KOPT-K1 (cell line): ENCODE measurements at regions not wholly inside any gene's neighbourhood (a gene's known extent, or its start where the extent isn't known, plus 50 kb on each side); places are given as distances from the start of the nearest gene placed in this dataset.
"Not testable (repeated sequence)": the region's sequence is repeated elsewhere in the genome, so short reads cannot be mapped to it uniquely, and the experiment has no call there.

ENCODE experiments used
- H3K27ac ChIP-seq: fragments of 200-600 bp; sonication (generic); 2 replicates; pipeline ENCODE4 v1.5.1; 2016; ENCODE audit warnings: antibody characterized with exemption, mild to moderate bottlenecking, low read depth, low read length; ENCODE audit not compliant: poor library complexity, severe bottlenecking
- H3K36me3 ChIP-seq: fragments of 200-600 bp; sonication (generic); 2 replicates; pipeline ENCODE4 v1.5.1; 2017; ENCODE audit warnings: antibody characterized with exemption, mild to moderate bottlenecking, low read length, moderate library complexity; ENCODE audit not compliant: insufficient read depth
- H3K9me3 ChIP-seq: fragments of 200-600 bp; sonication (generic); 2 replicates; pipeline ENCODE4 v1.5.1; 2017; ENCODE audit warnings: antibody characterized with exemption, low read length, mild to moderate bottlenecking; ENCODE audit not compliant: insufficient read depth, poor library complexity, severe bottlenecking

- no peak overlapping the region for H3K27ac ChIP-seq
- no peaks in the 10 kb centered on the region for H3K36me3 ChIP-seq
- no peaks in the 10 kb centered on the region for H3K9me3 ChIP-seq
These were observed 176.9 kb upstream of the PROK2 start for GRCh38 chr3:71961891-71962290.

GRCh38 chr3:71961378-71961777 lies 176.4 kb upstream of the PROK2 start:
- no peaks in the 10 kb centered on the region for H3K9me3 ChIP-seq
- no peak overlapping the region for H3K27ac ChIP-seq
- H3K36me3 ChIP-seq: no peaks in the 10 kb centered on the region

GRCh38 chr3:71958533-71958932 lies 173.6 kb upstream of the PROK2 start:
- no peaks in the 10 kb centered on the region for H3K9me3 ChIP-seq
- H3K27ac ChIP-seq: no peak overlapping the region
- no peaks in the 10 kb centered on the region for H3K36me3 ChIP-seq

- H3K27ac ChIP-seq: no peak overlapping the region
- no peaks in the 10 kb centered on the region for H3K36me3 ChIP-seq
- no peaks in the 10 kb centered on the region for H3K9me3 ChIP-seq
These were observed 171.8 kb upstream of the PROK2 start for GRCh38 chr3:71956716-71957115.

- no peaks in the 10 kb centered on the region for H3K9me3 ChIP-seq
- H3K27ac ChIP-seq: no peak overlapping the region
- no peaks in the 10 kb centered on the region for H3K36me3 ChIP-seq
These were observed 171.1 kb upstream of the PROK2 start for GRCh38 chr3:71956069-71956340.

- Histone ChIP-seq H3K27ac (no peak overlapping the region), H3K9me3 (no peaks in the 10 kb centered on the region), H3K36me3 (no peaks in the 10 kb centered on the region)
These were observed 170.5 kb upstream of the PROK2 start for GRCh38 chr3:71955240-71956068.

GRCh38 chr3:71951842-71952241 lies 166.9 kb upstream of the PROK2 start:
- H3K27ac ChIP-seq: no peak overlapping the region
- H3K9me3 ChIP-seq: no peaks in the 10 kb centered on the region
- H3K36me3 ChIP-seq: no peaks in the 10 kb centered on the region

- H3K9me3 ChIP-seq: no peaks in the 10 kb centered on the region
- no peaks in the 10 kb centered on the region for H3K36me3 ChIP-seq
- no peak overlapping the region for H3K27ac ChIP-seq
These were observed 166.4 kb upstream of the PROK2 start for GRCh38 chr3:71951361-71951760.

- no peaks in the 10 kb centered on the region for H3K9me3 ChIP-seq
- no peak overlapping the region for H3K27ac ChIP-seq
- no peaks in the 10 kb centered on the region for H3K36me3 ChIP-seq
These were observed 164.5 kb upstream of the PROK2 start for GRCh38 chr3:71949442-71949841.

GRCh38 chr3:71944482-71945065 lies 159.6 kb upstream of the PROK2 start:
- Histone ChIP-seq H3K9me3 (no peaks in the 10 kb centered on the region), H3K27ac (no peak overlapping the region), H3K36me3 (no peaks in the 10 kb centered on the region)

- no peak overlapping the region for H3K27ac ChIP-seq
- no peaks in the 10 kb centered on the region for H3K9me3 ChIP-seq
- no peaks in the 10 kb centered on the region for H3K36me3 ChIP-seq
These were observed 157.7 kb upstream of the PROK2 start for GRCh38 chr3:71942432-71943187.

- Histone ChIP-seq H3K27ac (no peak overlapping the region), H3K9me3 (no peaks in the 10 kb centered on the region), H3K36me3 (no peaks in the 10 kb centered on the region)
These were observed 155.5 kb upstream of the PROK2 start for GRCh38 chr3:71940486-71940885.

- not testable (repeated sequence) for H3K36me3 ChIP-seq, H3K27ac ChIP-seq
These were observed 153.1 kb upstream of the PROK2 start for GRCh38 chr3:71938081-71938480.

GRCh38 chr3:71936681-71937080 lies 151.7 kb upstream of the PROK2 start:
- Histone ChIP-seq H3K27ac (no peak overlapping the region), H3K9me3 (no peaks in the 10 kb centered on the region), H3K36me3 (no peaks in the 10 kb centered on the region)

More at GRCh38 chr3:71938081-71938480, 153.1 kb upstream of the PROK2 start:
- H3K9me3 ChIP-seq: not testable (repeated sequence)

- no peaks in the 10 kb centered on the region for H3K36me3 ChIP-seq
- no peaks in the 10 kb centered on the region for H3K9me3 ChIP-seq
- H3K27ac ChIP-seq: no peak overlapping the region
These were observed 149.7 kb upstream of the PROK2 start for GRCh38 chr3:71934520-71935270.
